ENCODE measurements at regions not wholly inside any gene's neighbourhood (a gene's known extent, or its start where the extent isn't known, plus 50 kb on each side); places are given as distances from the start of the nearest gene placed in this dataset.

DNA sequence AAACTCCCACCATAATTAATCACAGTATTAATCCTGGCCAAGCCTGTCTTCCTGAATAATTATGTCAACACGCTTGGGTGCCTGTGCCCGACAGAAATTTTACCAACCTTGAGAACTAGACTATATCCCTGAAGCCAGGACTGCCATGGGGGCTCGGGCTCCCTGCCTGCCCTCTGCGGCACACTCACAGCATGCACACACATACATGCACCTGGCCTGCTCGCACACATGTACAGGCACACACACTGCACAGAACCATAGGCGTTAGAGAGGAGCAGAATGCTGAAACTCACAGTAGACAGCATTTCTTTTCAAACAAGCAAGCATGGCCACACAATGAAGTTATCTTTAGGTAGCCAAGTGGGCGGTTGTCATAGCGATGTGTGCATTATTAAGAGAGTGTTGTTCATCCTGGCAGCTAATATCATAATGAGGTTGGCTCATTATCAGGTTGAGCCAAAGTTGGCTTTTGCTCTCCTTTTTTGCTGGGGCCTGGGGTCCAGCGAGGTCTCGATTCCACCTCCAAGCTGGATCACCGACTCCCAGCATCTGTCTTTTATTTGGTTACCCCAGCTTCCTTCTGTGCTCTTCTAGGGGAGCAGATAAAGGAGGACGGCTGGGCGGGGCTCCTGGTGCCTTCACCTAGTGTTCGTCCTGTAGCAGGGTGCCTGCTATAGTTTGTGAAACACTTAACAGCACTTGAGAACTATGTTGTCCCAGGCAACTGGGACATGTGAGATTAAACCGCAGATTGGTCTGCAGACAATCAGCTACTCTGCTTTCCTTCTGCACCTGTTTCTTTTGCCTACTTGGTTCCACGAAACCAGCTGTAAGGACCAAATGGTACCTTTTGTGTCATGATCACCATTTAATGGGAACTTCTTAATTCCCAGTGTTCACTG lies 91.4 kb downstream of the ZNF621 start:
- TF ChIP-seq, protein P1, sequence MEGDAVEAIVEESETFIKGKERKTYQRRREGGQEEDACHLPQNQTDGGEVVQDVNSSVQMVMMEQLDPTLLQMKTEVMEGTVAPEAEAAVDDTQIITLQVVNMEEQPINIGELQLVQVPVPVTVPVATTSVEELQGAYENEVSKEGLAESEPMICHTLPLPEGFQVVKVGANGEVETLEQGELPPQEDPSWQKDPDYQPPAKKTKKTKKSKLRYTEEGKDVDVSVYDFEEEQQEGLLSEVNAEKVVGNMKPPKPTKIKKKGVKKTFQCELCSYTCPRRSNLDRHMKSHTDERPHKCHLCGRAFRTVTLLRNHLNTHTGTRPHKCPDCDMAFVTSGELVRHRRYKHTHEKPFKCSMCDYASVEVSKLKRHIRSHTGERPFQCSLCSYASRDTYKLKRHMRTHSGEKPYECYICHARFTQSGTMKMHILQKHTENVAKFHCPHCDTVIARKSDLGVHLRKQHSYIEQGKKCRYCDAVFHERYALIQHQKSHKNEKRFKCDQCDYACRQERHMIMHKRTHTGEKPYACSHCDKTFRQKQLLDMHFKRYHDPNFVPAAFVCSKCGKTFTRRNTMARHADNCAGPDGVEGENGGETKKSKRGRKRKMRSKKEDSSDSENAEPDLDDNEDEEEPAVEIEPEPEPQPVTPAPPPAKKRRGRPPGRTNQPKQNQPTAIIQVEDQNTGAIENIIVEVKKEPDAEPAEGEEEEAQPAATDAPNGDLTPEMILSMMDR (IDR thresholded peaks at IDR 0.05 in 4 of 5, conservative IDR thresholded peaks at IDR 0.05 in 1 of 5) = no peak
- TF ChIP-seq POLR2A (IDR thresholded peaks at IDR 0.05) = no peak
